Activated CD8-positive, alpha-beta T cell treated with anti-CD3 and anti-CD28 coated beads for 36 hours (primary cell): ENCODE measurements at regions not wholly inside any gene's neighbourhood (a gene's known extent, or its start where the extent isn't known, plus 50 kb on each side); places are given as distances from the start of the nearest gene placed in this dataset.

ENCODE experiments used
- ATAC-seq: fragments of 200-7000 bp; cut with Tn5 transposase; one replicate; pipeline ENCODE4 v1.10.0; 2021; ENCODE audit warnings: mild to moderate bottlenecking, moderate library complexity
- CTCF ChIA-PET: fragments of 350-600 bp; sonication (Branson Sonifier 250); formaldehyde crosslinking; loops from one replicate; lab custom pipeline; 2021; ENCODE audit warnings: antibody characterized with exemption; lab: Charles Lee
- POLR2A ChIA-PET: fragments of 350-600 bp; sonication (Branson Sonifier 250); formaldehyde crosslinking; loops from one replicate; lab custom pipeline; 2021; ENCODE audit warnings: antibody characterized with exemption; lab: Charles Lee
- DNase-seq: peaks from one replicate; pipeline ENCODE4 v3.0.0-alpha.2; 2020
- H3K27ac Mint-ChIP-seq: one replicate; pipeline ENCODE4 v1.8.0; 2021; ENCODE audit warnings: mild to moderate bottlenecking, mixed read lengths
- H3K27me3 Mint-ChIP-seq: one replicate; pipeline ENCODE4 v1.8.0; 2021; ENCODE audit warnings: mixed read lengths
- H3K36me3 Mint-ChIP-seq: one replicate; pipeline ENCODE4 v1.8.0; 2021; ENCODE audit warnings: low read depth, mixed read lengths
- H3K4me1 Mint-ChIP-seq: one replicate; pipeline ENCODE4 v1.8.0; 2021; ENCODE audit warnings: low read depth, mixed read lengths
- H3K4me3 Mint-ChIP-seq: one replicate; pipeline ENCODE4 v1.8.0; 2021; ENCODE audit warnings: mild to moderate bottlenecking, moderate library complexity, mixed read lengths
- H3K9me3 Mint-ChIP-seq: one replicate; pipeline ENCODE4 v1.8.0; 2021; ENCODE audit warnings: mixed read lengths
- CTCF ChIP-seq: fragments of 200-600 bp; IDR thresholded peaks from one replicate; pipeline ENCODE4 v1.8.0; 2022; ENCODE audit warnings: antibody characterized with exemption, mild to moderate bottlenecking
- intact Hi-C: fragments of 100-400 bp; cut with micrococcal nuclease; formaldehyde crosslinking; loops from one replicate; pipeline ENCODE4 v1.10.0; 2022

GRCh38 chr7:97578225-97578624 is 153.7 kb upstream of the TAC1 start:
- Mint-ChIP-seq H3K27me3 (no peaks in the 10 kb centered on the region), H3K9me3 (peaks cover 3% of the 10 kb centered on the region), H3K4me3 (no peak overlapping the region), H3K27ac (no peak overlapping the region), H3K4me1 (no peaks in the 10 kb centered on the region), H3K36me3 (no peaks in the 10 kb centered on the region)
- intact Hi-C loops: no loop called here
- ChIA-PET POLR2A (no interaction called here), CTCF (no interaction called here)
- no peak for ATAC-seq
- no peak for DNase-seq
- TF ChIP-seq CTCF: no peak

GRCh38 chr7:97580205-97580604 is 151.7 kb upstream of the TAC1 start:
- ATAC-seq (no peak), DNase-seq (no peak)
- POLR2A ChIA-PET: no interaction called here
- intact Hi-C loops: no loop called here
- CTCF ChIA-PET: no interaction called here
- peaks cover 3% of the 10 kb centered on the region for H3K9me3 Mint-ChIP-seq
- H3K27ac Mint-ChIP-seq: no peak overlapping the region
- H3K36me3 Mint-ChIP-seq: no peaks in the 10 kb centered on the region
- H3K4me3 Mint-ChIP-seq: no peak overlapping the region
- no peak for TF ChIP-seq CTCF
- no peaks in the 10 kb centered on the region for H3K4me1 Mint-ChIP-seq
- no peaks in the 10 kb centered on the region for H3K27me3 Mint-ChIP-seq

GRCh38 chr7:97595439-97595838 is 136.4 kb upstream of the TAC1 start:
- ATAC-seq (no peak), DNase-seq (no peak)
- Mint-ChIP-seq H3K4me1 (no peaks in the 10 kb centered on the region), H3K9me3 (no peaks in the 10 kb centered on the region), H3K36me3 (no peaks in the 10 kb centered on the region), H3K27me3 (no peaks in the 10 kb centered on the region), H3K4me3 (no peak overlapping the region), H3K27ac (no peak overlapping the region)
- intact Hi-C loops: no loop called here
- CTCF ChIA-PET: no interaction called here
- TF ChIP-seq CTCF: no peak
- POLR2A ChIA-PET: no interaction called here

GRCh38 chr7:97601931-97602457 is 129.9 kb upstream of the TAC1 start:
- ChIA-PET CTCF (interaction anchor here (1.5 kb wide), 1 partner anchor 19 kb away, joined by 3 read pairs; no protein-coding TSS in a partner anchor), POLR2A (no interaction called here)
- Mint-ChIP-seq H3K27ac (no peak overlapping the region), H3K4me1 (no peaks in the 10 kb centered on the region), H3K36me3 (no peaks in the 10 kb centered on the region), H3K4me3 (no peak overlapping the region), H3K27me3 (no peaks in the 10 kb centered on the region), H3K9me3 (no peaks in the 10 kb centered on the region)
- TF ChIP-seq CTCF: no peak
- no peak for ATAC-seq
- intact Hi-C loops: no loop called here
- DNase-seq: no peak

GRCh38 chr7:97620495-97620894 is 111.4 kb upstream of the TAC1 start:
- no peak for DNase-seq
- TF ChIP-seq CTCF: no peak

More at GRCh38 chr7:97620495-97620894, 111.4 kb upstream of the TAC1 start:
- no peaks in the 10 kb centered on the region for H3K36me3 Mint-ChIP-seq
- ATAC-seq: no peak
- no peak overlapping the region for H3K27ac Mint-ChIP-seq
- no peaks in the 10 kb centered on the region for H3K4me1 Mint-ChIP-seq
- H3K9me3 Mint-ChIP-seq: no peaks in the 10 kb centered on the region
- no peak overlapping the region for H3K4me3 Mint-ChIP-seq
- intact Hi-C loops: no loop called here
- peaks cover 1% of the 10 kb centered on the region for H3K27me3 Mint-ChIP-seq
- POLR2A ChIA-PET: no interaction called here
- CTCF ChIA-PET: no interaction called here
